ENCODE measurements at regions not wholly inside any gene's neighbourhood (a gene's known extent, or its start where the extent isn't known, plus 50 kb on each side); places are given as distances from the start of the nearest gene placed in this dataset.
"Not testable (repeated sequence)": the region's sequence is repeated elsewhere in the genome, so short reads cannot be mapped to it uniquely, and the experiment has no call there.

DNA sequence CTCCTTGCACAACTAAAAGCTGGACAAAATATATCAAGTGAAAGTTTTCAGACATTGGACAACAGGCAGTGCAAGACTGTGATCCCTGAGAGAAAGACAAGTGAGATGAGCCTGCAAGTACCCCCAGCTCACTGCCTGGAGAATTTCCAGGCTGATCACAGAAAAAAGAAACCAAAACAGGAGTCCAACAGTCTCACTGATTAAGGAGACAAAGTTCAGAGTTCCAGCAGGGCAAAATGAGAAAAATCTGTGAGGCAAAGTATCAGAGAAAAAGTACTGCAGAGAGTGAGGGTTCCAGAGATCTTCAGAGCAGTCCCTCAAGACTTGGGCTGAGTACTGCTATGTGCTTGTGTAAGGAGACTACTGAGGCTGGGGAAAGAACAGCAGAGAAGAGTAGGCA is 56.0 kb upstream of the PRSS3 start:
- in situ Hi-C loops (cut with HindIII; ENCODE audit: low pct_unique_long_range_greater_than_20kb, low sequenced_read_pairs) (no loop called here), intact Hi-C loops (cut with micrococcal nuclease; ENCODE audit: unreplicated experiment) (no loop called here)
- no peak overlapping the region for H3K27ac ChIP-seq (ENCODE audit: low read length)
- H3K4me3 ChIP-seq (ENCODE audit: low read depth in 2 of 2, low read length in 2 of 2): no peak overlapping the region
- DNase-seq (ENCODE audit: low read depth, low spot score) (no peak), ATAC-seq (no peak)
- no peaks in the 10 kb centered on the region for H3K36me3 ChIP-seq (ENCODE audit: control insufficient read depth, insufficient read depth, low read length)
- no TSS peak for BruUV-seq (replicated peaks)
- POLR2A ChIA-PET: no interaction called here
- H3K9me3 ChIP-seq (ENCODE audit: control insufficient read depth, insufficient read depth, low read depth, low read length): no peaks in the 10 kb centered on the region; the same call in 1 of the 2 replicates
- H3K4me1 ChIP-seq (ENCODE audit: control insufficient read depth, insufficient read depth, low read length): no peaks in the 10 kb centered on the region
- H3K27me3 ChIP-seq (ENCODE audit: control insufficient read depth, insufficient read depth, low read length): no peaks in the 10 kb centered on the region
- TF ChIP-seq TCF7L2 (IDR thresholded peaks at IDR 0.05; ENCODE audit: low read depth, low read length) (no peak), POLR2AphosphoS5 (IDR thresholded peaks at IDR 0.05; ENCODE audit: low read depth, low read length) (no peak), SIN3A (IDR thresholded peaks at IDR 0.05; ENCODE audit: borderline replicate concordance, insufficient read depth, low read depth, low read length) (no peak)
- TF ChIP-seq, protein P1, sequence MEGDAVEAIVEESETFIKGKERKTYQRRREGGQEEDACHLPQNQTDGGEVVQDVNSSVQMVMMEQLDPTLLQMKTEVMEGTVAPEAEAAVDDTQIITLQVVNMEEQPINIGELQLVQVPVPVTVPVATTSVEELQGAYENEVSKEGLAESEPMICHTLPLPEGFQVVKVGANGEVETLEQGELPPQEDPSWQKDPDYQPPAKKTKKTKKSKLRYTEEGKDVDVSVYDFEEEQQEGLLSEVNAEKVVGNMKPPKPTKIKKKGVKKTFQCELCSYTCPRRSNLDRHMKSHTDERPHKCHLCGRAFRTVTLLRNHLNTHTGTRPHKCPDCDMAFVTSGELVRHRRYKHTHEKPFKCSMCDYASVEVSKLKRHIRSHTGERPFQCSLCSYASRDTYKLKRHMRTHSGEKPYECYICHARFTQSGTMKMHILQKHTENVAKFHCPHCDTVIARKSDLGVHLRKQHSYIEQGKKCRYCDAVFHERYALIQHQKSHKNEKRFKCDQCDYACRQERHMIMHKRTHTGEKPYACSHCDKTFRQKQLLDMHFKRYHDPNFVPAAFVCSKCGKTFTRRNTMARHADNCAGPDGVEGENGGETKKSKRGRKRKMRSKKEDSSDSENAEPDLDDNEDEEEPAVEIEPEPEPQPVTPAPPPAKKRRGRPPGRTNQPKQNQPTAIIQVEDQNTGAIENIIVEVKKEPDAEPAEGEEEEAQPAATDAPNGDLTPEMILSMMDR (IDR thresholded peaks at IDR 0.05): no peak
- TF ChIP-seq, protein P2, sequence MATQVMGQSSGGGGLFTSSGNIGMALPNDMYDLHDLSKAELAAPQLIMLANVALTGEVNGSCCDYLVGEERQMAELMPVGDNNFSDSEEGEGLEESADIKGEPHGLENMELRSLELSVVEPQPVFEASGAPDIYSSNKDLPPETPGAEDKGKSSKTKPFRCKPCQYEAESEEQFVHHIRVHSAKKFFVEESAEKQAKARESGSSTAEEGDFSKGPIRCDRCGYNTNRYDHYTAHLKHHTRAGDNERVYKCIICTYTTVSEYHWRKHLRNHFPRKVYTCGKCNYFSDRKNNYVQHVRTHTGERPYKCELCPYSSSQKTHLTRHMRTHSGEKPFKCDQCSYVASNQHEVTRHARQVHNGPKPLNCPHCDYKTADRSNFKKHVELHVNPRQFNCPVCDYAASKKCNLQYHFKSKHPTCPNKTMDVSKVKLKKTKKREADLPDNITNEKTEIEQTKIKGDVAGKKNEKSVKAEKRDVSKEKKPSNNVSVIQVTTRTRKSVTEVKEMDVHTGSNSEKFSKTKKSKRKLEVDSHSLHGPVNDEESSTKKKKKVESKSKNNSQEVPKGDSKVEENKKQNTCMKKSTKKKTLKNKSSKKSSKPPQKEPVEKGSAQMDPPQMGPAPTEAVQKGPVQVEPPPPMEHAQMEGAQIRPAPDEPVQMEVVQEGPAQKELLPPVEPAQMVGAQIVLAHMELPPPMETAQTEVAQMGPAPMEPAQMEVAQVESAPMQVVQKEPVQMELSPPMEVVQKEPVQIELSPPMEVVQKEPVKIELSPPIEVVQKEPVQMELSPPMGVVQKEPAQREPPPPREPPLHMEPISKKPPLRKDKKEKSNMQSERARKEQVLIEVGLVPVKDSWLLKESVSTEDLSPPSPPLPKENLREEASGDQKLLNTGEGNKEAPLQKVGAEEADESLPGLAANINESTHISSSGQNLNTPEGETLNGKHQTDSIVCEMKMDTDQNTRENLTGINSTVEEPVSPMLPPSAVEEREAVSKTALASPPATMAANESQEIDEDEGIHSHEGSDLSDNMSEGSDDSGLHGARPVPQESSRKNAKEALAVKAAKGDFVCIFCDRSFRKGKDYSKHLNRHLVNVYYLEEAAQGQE (IDR thresholded peaks at IDR 0.05; ENCODE audit: insufficient read depth in 1 of 2, low read depth in 2 of 2, low read length in 1 of 2): no peak
- CTCF ChIA-PET: no interaction called here

DNA sequence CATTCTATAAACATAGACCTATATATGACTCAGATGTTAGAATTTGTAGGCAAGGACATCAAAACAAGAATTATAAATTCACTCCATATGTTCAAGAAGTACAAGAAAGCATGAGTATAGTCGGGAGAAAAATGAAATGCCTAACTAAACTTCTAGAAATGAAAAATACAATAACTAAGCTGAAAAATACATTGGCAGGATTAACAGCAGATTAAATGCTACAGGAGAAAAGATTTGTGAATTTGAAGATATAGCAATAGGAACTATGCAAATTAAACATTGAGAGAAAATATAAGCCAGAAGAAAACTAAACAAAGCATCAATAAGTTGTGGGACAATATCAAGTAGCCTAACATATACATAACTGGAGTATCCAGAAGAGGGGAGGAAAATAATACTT is 55.3 kb upstream of the PRSS3 start:
- H3K4me3 ChIP-seq (ENCODE audit: low read depth in 2 of 2, low read length in 2 of 2): no peak overlapping the region
- POLR2A ChIA-PET: no interaction called here
- H3K4me1 ChIP-seq (ENCODE audit: control insufficient read depth, insufficient read depth, low read length): no peaks in the 10 kb centered on the region
- no peaks in the 10 kb centered on the region; the same call in 1 of the 2 replicates for H3K9me3 ChIP-seq (ENCODE audit: control insufficient read depth, insufficient read depth, low read depth, low read length)
- H3K27me3 ChIP-seq (ENCODE audit: control insufficient read depth, insufficient read depth, low read length): no peaks in the 10 kb centered on the region
- DNase-seq (ENCODE audit: low read depth, low spot score) (no peak), ATAC-seq (no peak)
- BruUV-seq (replicated peaks): no TSS peak
- no peaks in the 10 kb centered on the region for H3K36me3 ChIP-seq (ENCODE audit: control insufficient read depth, insufficient read depth, low read length)
- in situ Hi-C loops (cut with HindIII; ENCODE audit: low pct_unique_long_range_greater_than_20kb, low sequenced_read_pairs) (no loop called here), intact Hi-C loops (cut with micrococcal nuclease; ENCODE audit: unreplicated experiment) (loop anchor here (10.0 kb wide), 1 partner anchor 115 kb away; no protein-coding TSS in a partner anchor)
- TF ChIP-seq, protein P1 (IDR thresholded peaks at IDR 0.05): no peak
- TF ChIP-seq, protein P2 (IDR thresholded peaks at IDR 0.05; ENCODE audit: insufficient read depth in 1 of 2, low read depth in 2 of 2, low read length in 1 of 2): no peak
- TF ChIP-seq TCF7L2 (IDR thresholded peaks at IDR 0.05; ENCODE audit: low read depth, low read length): no peak
- no peak for TF ChIP-seq SIN3A (IDR thresholded peaks at IDR 0.05; ENCODE audit: borderline replicate concordance, insufficient read depth, low read depth, low read length)
- no peak for TF ChIP-seq POLR2AphosphoS5 (IDR thresholded peaks at IDR 0.05; ENCODE audit: low read depth, low read length)
- CTCF ChIA-PET: interaction anchor here (0.7 kb wide), 1 partner anchor 38 kb away, joined by 3 read pairs; no protein-coding TSS in a partner anchor
- no peak overlapping the region for H3K27ac ChIP-seq (ENCODE audit: low read length)

DNA sequence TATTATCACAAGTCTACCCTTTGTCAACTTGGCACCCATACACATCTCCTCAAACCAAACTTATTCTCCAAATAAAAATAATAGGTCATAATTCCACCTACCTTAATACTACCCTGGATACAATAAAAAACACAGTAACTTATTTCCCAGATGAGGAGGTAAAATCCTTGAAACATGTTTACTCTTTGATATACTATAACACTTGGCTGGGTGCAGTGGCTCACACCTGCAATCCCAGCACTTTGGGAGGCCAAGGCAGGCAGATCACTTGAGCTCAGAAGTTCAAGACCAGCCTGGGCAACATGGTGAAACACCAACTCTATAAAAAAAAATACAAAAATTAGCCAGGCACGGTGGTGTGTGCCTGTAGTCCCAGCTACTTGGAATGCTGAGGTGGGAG is 54.4 kb upstream of the PRSS3 start:
- POLR2A ChIA-PET; H3K36me3 ChIP-seq (ENCODE audit: control insufficient read depth, insufficient read depth, low read length); CTCF ChIA-PET; BruUV-seq (replicated peaks); H3K4me1 ChIP-seq (ENCODE audit: control insufficient read depth, insufficient read depth, low read length); in situ Hi-C loops (cut with HindIII; ENCODE audit: low pct_unique_long_range_greater_than_20kb, low sequenced_read_pairs); DNase-seq (ENCODE audit: low read depth, low spot score); H3K4me3 ChIP-seq (ENCODE audit: low read depth in 2 of 2, low read length in 2 of 2); H3K27me3 ChIP-seq (ENCODE audit: control insufficient read depth, insufficient read depth, low read length); H3K27ac ChIP-seq (ENCODE audit: low read length); ATAC-seq; H3K9me3 ChIP-seq (ENCODE audit: control insufficient read depth, insufficient read depth, low read depth, low read length): not testable (repeated sequence)
- intact Hi-C loops (cut with micrococcal nuclease; ENCODE audit: unreplicated experiment): loop anchor here (10.0 kb wide), 1 partner anchor 114 kb away; no protein-coding TSS in a partner anchor

Measured in Panc1 (cell line).